NCI-H146 (cell line): ENCODE measurements at regions not wholly inside any gene's neighbourhood (a gene's known extent, or its start where the extent isn't known, plus 50 kb on each side); places are given as distances from the start of the nearest gene placed in this dataset.
"Not testable (repeated sequence)": the region's sequence is repeated elsewhere in the genome, so short reads cannot be mapped to it uniquely, and the experiment has no call there.

Experiments used
- DNase-seq: peaks from one replicate; lab custom pipeline; 2025; lab: John Stamatoyannopoulos, UW

- no peak for DNase-seq
These were observed 1784.7 kb downstream of the LRRC4C start for GRCh38 chr11:39674761-39675160.

GRCh38 chr11:39674024-39674423 is 1785.4 kb downstream of the LRRC4C start:
- DNase-seq, result no peak

GRCh38 chr11:39668640-39669039 is 1790.8 kb downstream of the LRRC4C start:
- DNase-seq, result no peak

GRCh38 chr11:39664023-39664422 is 1795.4 kb downstream of the LRRC4C start:
- DNase-seq, result no peak

- no peak for DNase-seq
These were observed 1797.6 kb downstream of the LRRC4C start for GRCh38 chr11:39661890-39662289.

GRCh38 chr11:39651857-39652461 is 1807.5 kb downstream of the LRRC4C start:
- no peak for DNase-seq

- no peak for DNase-seq
These were observed 1817.7 kb downstream of the LRRC4C start for GRCh38 chr11:39641751-39642150.

GRCh38 chr11:39630365-39630764 is 1829.1 kb downstream of the LRRC4C start:
- no peak for DNase-seq

GRCh38 chr11:39628311-39628710 is 1831.1 kb downstream of the LRRC4C start:
- DNase-seq, result no peak

GRCh38 chr11:39620309-39620708 is 1839.1 kb downstream of the LRRC4C start:
- not testable (repeated sequence) for DNase-seq

- DNase-seq, result no peak
These were observed 1841.5 kb downstream of the LRRC4C start for GRCh38 chr11:39617971-39618370.

GRCh38 chr11:39589391-39589790 is 1870.1 kb downstream of the LRRC4C start:
- DNase-seq, result no peak

GRCh38 chr11:39586036-39586435 is 1873.4 kb downstream of the LRRC4C start:
- DNase-seq, result no peak

- DNase-seq, result no peak
These were observed 1888.4 kb downstream of the LRRC4C start for GRCh38 chr11:39571081-39571480.

- no peak for DNase-seq
These were observed 1888.9 kb downstream of the LRRC4C start for GRCh38 chr11:39570526-39570925.

GRCh38 chr11:39569789-39570188 is 1889.7 kb downstream of the LRRC4C start:
- no peak for DNase-seq

- DNase-seq, result no peak
These were observed 1917.0 kb downstream of the LRRC4C start for GRCh38 chr11:39542460-39542859.

GRCh38 chr11:39541945-39542351 is 1917.5 kb downstream of the LRRC4C start:
- no peak for DNase-seq

GRCh38 chr11:39536323-39536722 is 1923.1 kb downstream of the LRRC4C start:
- DNase-seq, result not testable (repeated sequence)
